Karpas-422 (cell line): ENCODE measurements at regions not wholly inside any gene's neighbourhood (a gene's known extent, or its start where the extent isn't known, plus 50 kb on each side); places are given as distances from the start of the nearest gene placed in this dataset.
A peak's percentile ranks its signal among the peaks of the same experiment; 100 is the strongest.

Experiments
- DNase-seq: peaks from one replicate; pipeline ENCODE4 v3.0.0-alpha.2; 2015
- H2AFZ ChIP-seq: fragments of 200-600 bp; sonication (generic); 2 replicates; pipeline ENCODE4 v1.6.1; 2014; ENCODE audit warnings: antibody characterized with exemption, low read length, mixed read lengths
- H3K27ac ChIP-seq: fragments of 200-600 bp; sonication (generic); 2 replicates; pipeline ENCODE4 v1.5.1; 2014; ENCODE audit warnings: mild to moderate bottlenecking, low read length, moderate library complexity
- H3K27me3 ChIP-seq: fragments of 200-600 bp; sonication (generic); 2 replicates; pipeline ENCODE4 v1.6.1; 2014; ENCODE audit warnings: low read length, mixed read lengths
- H3K36me3 ChIP-seq: fragments of 200-600 bp; sonication (generic); 2 replicates; pipeline ENCODE4 v1.6.1; 2014; ENCODE audit warnings: low read length, mixed read lengths; ENCODE audit not compliant: insufficient read depth
- H3K4me1 ChIP-seq: fragments of 200-600 bp; sonication (generic); 2 replicates; pipeline ENCODE4 v1.6.1; 2014; ENCODE audit warnings: mild to moderate bottlenecking, low read length, mixed read lengths
- H3K4me2 ChIP-seq: fragments of 200-600 bp; sonication (generic); 2 replicates; pipeline ENCODE4 v1.6.1; 2014; ENCODE audit warnings: low read length, low read depth, mild to moderate bottlenecking; ENCODE audit not compliant: poor library complexity, severe bottlenecking
- H3K4me3 ChIP-seq: fragments of 200-600 bp; sonication (generic); 2 replicates; pipeline ENCODE4 v1.5.1; 2014; ENCODE audit warnings: mild to moderate bottlenecking, antibody characterized with exemption, low read length, mixed read lengths
- H3K79me2 ChIP-seq: fragments of 200-600 bp; sonication (generic); 2 replicates; pipeline ENCODE4 v1.6.1; 2014; ENCODE audit warnings: mild to moderate bottlenecking, low read length, mixed read lengths
- H3K9ac ChIP-seq: fragments of 200-600 bp; sonication (generic); 2 replicates; pipeline ENCODE4 v1.6.0; 2014; ENCODE audit warnings: low read length
- H3K9me2 ChIP-seq: fragments of 200-600 bp; sonication (generic), shearing (Covaris generic); replicated peaks from 2 replicates; pipeline ENCODE4 v1.6.0; 2014; ENCODE audit warnings: mild to moderate bottlenecking, low read length, moderate library complexity; ENCODE audit not compliant: insufficient read depth
- H3K9me3 ChIP-seq: fragments of 300-700, 200-600 bp; sonication (generic); 2 replicates; pipeline ENCODE4 v1.6.1; 2014; ENCODE audit warnings: low read length, mixed read lengths
- H4K20me1 ChIP-seq: fragments of 200-600 bp; sonication (generic); 2 replicates; pipeline ENCODE4 v1.6.1; 2014; ENCODE audit warnings: mild to moderate bottlenecking, antibody characterized with exemption, low read length, low read depth; ENCODE audit not compliant: insufficient read depth

GRCh38 chr14:53549956-53550355 is 396.8 kb upstream of the DDHD1 start:
- peaks cover 6% of the 10 kb centered on the region; the same call in 1 of the 2 replicates for H3K27me3 ChIP-seq
- H3K36me3 ChIP-seq, result no peaks in the 10 kb centered on the region
- no peak overlapping the region for H3K4me3 ChIP-seq
- no peak overlapping the region for H3K9ac ChIP-seq
- no peak for DNase-seq
- H3K4me1 ChIP-seq, result no peaks in the 10 kb centered on the region
- H3K4me2 ChIP-seq, result no peak overlapping the region
- H2AFZ ChIP-seq, result no peak overlapping the region
- no peak overlapping the region for H3K27ac ChIP-seq
- H4K20me1 ChIP-seq, result no peaks in the 10 kb centered on the region
- H3K9me2 ChIP-seq, result no peaks in the 10 kb centered on the region
- H3K9me3 ChIP-seq, result no peaks in the 10 kb centered on the region
- no peaks in the 10 kb centered on the region for H3K79me2 ChIP-seq

- no peak overlapping the region for H3K4me3 ChIP-seq
- no peak overlapping the region for H3K9ac ChIP-seq
- no peaks in the 10 kb centered on the region for H3K36me3 ChIP-seq
Measured at GRCh38 chr14:53547593-53547992, 394.5 kb upstream of the DDHD1 start.

DNA sequence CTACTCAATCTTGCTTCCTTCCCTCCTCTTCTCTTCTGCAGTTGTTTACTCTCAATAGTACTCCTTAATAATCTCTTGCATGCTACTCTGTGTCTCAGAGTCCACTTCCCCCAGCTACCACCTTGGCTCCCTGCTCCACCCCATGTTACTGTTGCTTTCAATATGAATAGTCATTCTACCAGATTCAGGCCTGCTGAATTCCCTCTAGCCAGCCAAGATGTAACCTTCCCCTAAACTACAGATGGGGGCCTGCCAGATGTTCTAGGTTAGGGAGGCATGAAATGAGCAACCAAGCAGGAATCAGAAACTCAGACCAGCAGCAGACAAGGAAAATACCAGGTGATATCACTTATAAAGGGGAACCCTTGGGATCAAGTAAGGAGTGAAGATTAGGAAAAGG is 392.1 kb upstream of the DDHD1 start:
- Histone ChIP-seq H3K9me3 (no peaks in the 10 kb centered on the region), H3K4me3 (no peak overlapping the region), H3K27me3 (peaks cover 3% of the 10 kb centered on the region; the same call in 1 of the 2 replicates), H3K79me2 (no peaks in the 10 kb centered on the region), H3K4me1 (no peaks in the 10 kb centered on the region), H3K27ac (no peak overlapping the region), H3K9ac (no peak overlapping the region), H4K20me1 (no peaks in the 10 kb centered on the region), H2AFZ (no peak overlapping the region), H3K4me2 (no peak overlapping the region), H3K36me3 (no peaks in the 10 kb centered on the region), H3K9me2 (no peaks in the 10 kb centered on the region)
- no peak for DNase-seq

More at GRCh38 chr14:53547593-53547992, 394.5 kb upstream of the DDHD1 start:
- Histone ChIP-seq H2AFZ (no peak overlapping the region), H3K9me3 (no peaks in the 10 kb centered on the region), H4K20me1 (no peaks in the 10 kb centered on the region), H3K27ac (no peak overlapping the region), H3K27me3 (peaks cover 6% of the 10 kb centered on the region; the same call in 1 of the 2 replicates), H3K4me1 (no peaks in the 10 kb centered on the region), H3K9me2 (no peaks in the 10 kb centered on the region), H3K79me2 (no peaks in the 10 kb centered on the region), H3K4me2 (no peak overlapping the region)
- no peak for DNase-seq

- Histone ChIP-seq H2AFZ (no peak overlapping the region), H3K4me3 (no peak overlapping the region), H3K36me3 (no peaks in the 10 kb centered on the region), H3K79me2 (no peaks in the 10 kb centered on the region), H3K4me1 (no peaks in the 10 kb centered on the region), H3K9me2 (no peaks in the 10 kb centered on the region), H3K27ac (no peak overlapping the region), H3K27me3 (peaks cover 3% of the 10 kb centered on the region; the same call in 1 of the 2 replicates), H4K20me1 (no peaks in the 10 kb centered on the region), H3K4me2 (no peak overlapping the region), H3K9ac (no peak overlapping the region), H3K9me3 (no peaks in the 10 kb centered on the region)
- no peak for DNase-seq
Measured at GRCh38 chr14:53542732-53543131, 389.6 kb upstream of the DDHD1 start.

- no peak overlapping the region for H3K27ac ChIP-seq
- H3K79me2 ChIP-seq, result no peaks in the 10 kb centered on the region
- DNase-seq, result no peak
- H3K9me3 ChIP-seq, result no peaks in the 10 kb centered on the region
- H2AFZ ChIP-seq, result no peak overlapping the region
- H3K27me3 ChIP-seq, result peaks cover 3% of the 10 kb centered on the region; the same call in 1 of the 2 replicates
- H4K20me1 ChIP-seq, result no peaks in the 10 kb centered on the region
- H3K36me3 ChIP-seq, result no peaks in the 10 kb centered on the region
- no peak overlapping the region for H3K9ac ChIP-seq
- no peaks in the 10 kb centered on the region for H3K4me1 ChIP-seq
- H3K9me2 ChIP-seq, result no peaks in the 10 kb centered on the region
- no peak overlapping the region for H3K4me2 ChIP-seq
- no peak overlapping the region for H3K4me3 ChIP-seq
Measured at GRCh38 chr14:53541411-53541810, 388.3 kb upstream of the DDHD1 start.

DNA sequence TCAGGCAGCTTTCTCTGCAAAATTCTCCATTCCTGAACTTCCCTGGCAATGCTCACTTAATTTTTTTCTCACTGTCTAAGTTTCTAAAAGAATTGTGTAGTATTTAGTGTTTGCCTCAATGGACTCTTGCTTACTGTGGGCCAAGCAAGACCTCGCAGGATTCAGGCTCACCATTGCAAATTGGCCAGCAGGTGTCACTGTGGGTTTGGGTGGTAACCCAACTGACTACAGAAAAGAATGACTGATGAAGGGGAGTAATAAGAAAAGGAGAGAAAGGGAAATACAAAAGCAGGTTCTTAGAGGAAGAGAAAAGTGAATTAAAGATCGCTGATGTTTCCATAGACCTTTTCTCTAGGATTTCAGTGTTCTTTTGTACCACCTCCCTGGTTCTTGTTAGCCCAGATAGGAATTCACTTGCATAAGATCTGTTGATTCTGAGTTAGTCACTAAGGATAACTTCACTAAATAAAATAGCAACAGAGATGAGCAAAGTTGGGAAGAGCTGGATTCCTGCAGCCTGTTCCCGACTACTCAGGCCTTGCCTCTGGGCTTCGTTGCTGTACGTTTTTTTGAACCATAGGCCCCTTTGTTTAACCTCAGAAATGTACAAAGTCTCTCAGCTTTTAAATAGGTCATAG is 386.5 kb upstream of the DDHD1 start:
- no peak overlapping the region for H3K9ac ChIP-seq
- peak; percentile 92 for DNase-seq
- H3K27ac ChIP-seq, result no peak overlapping the region
- H3K4me3 ChIP-seq, result no peak overlapping the region
- H3K27me3 ChIP-seq, result no peaks in the 10 kb centered on the region
- H3K9me3 ChIP-seq, result no peaks in the 10 kb centered on the region
- no peaks in the 10 kb centered on the region for H4K20me1 ChIP-seq
- H3K4me2 ChIP-seq, result no peak overlapping the region
- no peaks in the 10 kb centered on the region for H3K36me3 ChIP-seq
- H3K4me1 ChIP-seq, result no peaks in the 10 kb centered on the region
- H3K79me2 ChIP-seq, result no peaks in the 10 kb centered on the region
- H2AFZ ChIP-seq, result no peak overlapping the region
- no peaks in the 10 kb centered on the region for H3K9me2 ChIP-seq

DNA sequence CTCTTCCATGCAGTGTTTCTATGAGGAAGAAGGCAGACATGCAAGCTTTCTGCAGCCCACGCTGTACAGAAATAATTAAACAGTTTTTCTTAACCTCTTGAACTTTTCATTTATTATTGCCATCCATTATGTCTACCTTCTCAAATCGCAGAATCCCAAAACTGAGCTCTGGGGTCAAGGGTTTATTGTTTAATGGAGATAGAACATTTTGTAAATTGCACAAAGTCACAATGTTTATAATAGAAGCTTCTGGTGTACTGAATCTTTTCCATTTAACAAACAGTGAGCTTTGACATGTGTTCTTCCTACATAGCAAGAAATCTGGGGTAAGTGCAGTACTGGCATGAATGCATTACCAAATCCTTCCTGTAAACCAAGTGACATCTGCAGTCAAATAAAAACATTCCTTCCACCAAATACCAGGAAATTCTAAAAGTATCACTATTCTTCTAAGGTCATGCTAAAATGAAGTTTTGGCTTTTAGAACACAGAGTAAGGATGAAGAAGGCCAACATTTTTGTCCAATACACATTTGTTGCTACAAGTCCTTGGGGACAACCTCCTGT is 385.3 kb upstream of the DDHD1 start:
- H3K4me2 ChIP-seq, result no peak overlapping the region
- no peaks in the 10 kb centered on the region for H3K27me3 ChIP-seq
- no peaks in the 10 kb centered on the region for H3K79me2 ChIP-seq
- H3K36me3 ChIP-seq, result no peaks in the 10 kb centered on the region
- no peak overlapping the region for H3K9ac ChIP-seq
- no peaks in the 10 kb centered on the region for H4K20me1 ChIP-seq
- H3K4me3 ChIP-seq, result no peak overlapping the region
- H3K9me3 ChIP-seq, result no peaks in the 10 kb centered on the region
- DNase-seq, result no peak
- H3K27ac ChIP-seq, result no peak overlapping the region
- H3K9me2 ChIP-seq, result no peaks in the 10 kb centered on the region
- no peaks in the 10 kb centered on the region for H3K4me1 ChIP-seq
- H2AFZ ChIP-seq, result no peak overlapping the region

DNA sequence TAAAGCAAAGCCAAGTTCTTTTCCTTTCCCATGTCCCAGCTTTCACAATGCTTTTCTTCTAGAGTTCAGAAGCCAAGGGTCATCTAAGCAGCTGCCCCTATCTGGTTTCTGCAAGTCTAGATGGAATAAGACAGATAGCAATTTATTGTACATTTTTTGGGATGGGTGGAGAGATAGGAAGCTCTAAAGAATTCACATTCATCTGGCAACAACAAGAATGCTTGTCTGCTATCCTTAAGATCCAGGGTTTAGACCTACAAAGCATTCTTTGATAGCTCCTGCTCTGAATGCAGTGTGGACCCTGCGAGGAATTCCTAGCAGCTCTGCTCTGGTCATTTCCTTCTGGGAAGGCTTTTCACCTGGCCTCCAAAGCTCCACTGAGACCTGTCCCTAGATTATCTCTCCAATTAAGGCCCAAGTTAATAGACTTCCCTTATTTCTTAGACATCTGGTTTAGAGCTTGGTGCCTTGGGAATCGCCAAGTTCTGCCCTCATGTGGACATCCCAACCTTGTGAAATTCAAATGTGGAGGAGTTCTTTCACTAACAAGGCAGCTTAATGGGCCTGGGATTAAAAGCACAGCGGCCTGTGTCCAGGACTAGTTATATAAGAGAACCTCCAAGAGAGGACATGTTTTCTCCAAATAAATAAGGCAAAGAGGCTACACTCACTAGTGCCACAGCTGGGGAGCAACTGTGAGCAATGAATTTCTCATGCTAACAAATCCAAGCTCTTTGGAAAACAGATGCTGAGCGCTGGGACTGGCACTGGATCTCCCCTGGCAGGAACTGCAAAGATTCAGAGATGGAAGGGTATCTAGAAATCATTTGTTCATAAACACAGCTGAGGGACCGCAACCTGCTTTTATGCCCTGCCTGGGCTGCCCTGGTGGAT is 384.5 kb upstream of the DDHD1 start:
- no peaks in the 10 kb centered on the region for H3K9me3 ChIP-seq
- H3K9me2 ChIP-seq, result no peaks in the 10 kb centered on the region
- H3K27ac ChIP-seq, result no peak overlapping the region
- no peak overlapping the region for H2AFZ ChIP-seq
- H3K27me3 ChIP-seq, result no peaks in the 10 kb centered on the region
- H3K79me2 ChIP-seq, result no peaks in the 10 kb centered on the region
- H3K4me1 ChIP-seq, result no peaks in the 10 kb centered on the region
- no peak overlapping the region for H3K4me2 ChIP-seq
- H3K4me3 ChIP-seq, result no peak overlapping the region
- no peaks in the 10 kb centered on the region for H4K20me1 ChIP-seq
- DNase-seq, result no peak
- no peak overlapping the region for H3K9ac ChIP-seq
- no peaks in the 10 kb centered on the region for H3K36me3 ChIP-seq
